HEK293 (cell line): ENCODE measurements at regions not wholly inside any gene's neighbourhood (a gene's known extent, or its start where the extent isn't known, plus 50 kb on each side); places are given as distances from the start of the nearest gene placed in this dataset.

Experiments
- CTCF ChIA-PET: fragments of 350-600 bp; formaldehyde crosslinking; extraction: SDS; loops from one replicate; lab custom pipeline; 2021; ENCODE audit warnings: antibody characterized with exemption; lab: Yijun Ruan, JAX
- POLR2A ChIA-PET: fragments of 300-600 bp; formaldehyde crosslinking; extraction: SDS; loops from one replicate; lab custom pipeline; 2020; ENCODE audit warnings: antibody characterized with exemption, inconsistent platforms; lab: Yijun Ruan, JAX
- H3K27ac ChIP-seq: fragments of 200-500 bp; sonication (Bioruptor generic); 2 replicates; pipeline ENCODE4 v1.5.1; 2014; ENCODE audit warnings: low read depth, low read length, control low read depth, inconsistent platforms; ENCODE audit errors: extremely low read depth
- H3K36me3 ChIP-seq, 2 experiments: fragments of 200-500 bp in 1 of 2; sonication (Bioruptor generic) in 1 of 2; 1 replicate in 1 of 2; 2 replicates in 1 of 2; pipeline ENCODE4 v1.5.1; 2014 to 2017; ENCODE audit warnings: inconsistent platforms in 2 of 2, low read length in 2 of 2; ENCODE audit not compliant: control insufficient read depth in 2 of 2, insufficient read depth in 1 of 2
- H3K4me1 ChIP-seq: fragments of 200-500 bp; sonication (Bioruptor generic); 2 replicates; pipeline ENCODE4 v1.5.1; 2014; ENCODE audit warnings: mild to moderate bottlenecking, low read length, inconsistent platforms; ENCODE audit not compliant: control insufficient read depth, insufficient read depth
- H3K4me3 ChIP-seq: 2 replicates; pipeline ENCODE4 v1.5.1; 2011; ENCODE audit warnings: low read depth, mild to moderate bottlenecking, control low read depth, low read length, moderate library complexity
- H3K9me3 ChIP-seq: fragments of 200-500 bp; sonication (Bioruptor generic); 2 replicates; pipeline ENCODE4 v1.5.1; 2014; ENCODE audit warnings: low read depth, low read length, inconsistent platforms; ENCODE audit not compliant: control insufficient read depth, insufficient read depth
- ATF2 ChIP-seq: fragments of 450-650 bp; formaldehyde crosslinking; IDR thresholded peaks from 2 replicates; pipeline ENCODE4 v1.5.1; 2016; ENCODE audit warnings: missing biosample characterization, missing genetic modification characterization, low read depth
- HOXA7 ChIP-seq: sonication (generic); formaldehyde crosslinking; IDR thresholded peaks from 2 replicates; pipeline ENCODE4 v1.8.1; 2022; ENCODE audit warnings: missing genetic modification reagents, borderline replicate concordance
- HOXD13 ChIP-seq: sonication (generic); formaldehyde crosslinking; IDR thresholded peaks from 2 replicates; pipeline ENCODE4 v1.8.0; 2022; ENCODE audit warnings: missing genetic modification reagents, borderline replicate concordance
- KLF16 ChIP-seq: fragments of 450-650 bp; formaldehyde crosslinking; IDR thresholded peaks from 2 replicates; pipeline ENCODE4 v1.5.1; 2017; ENCODE audit warnings: missing biosample characterization, missing genetic modification characterization
- MYNN ChIP-seq: fragments of 450-650 bp; formaldehyde crosslinking; IDR thresholded peaks from 2 replicates; pipeline ENCODE4 v1.5.1; 2016; ENCODE audit warnings: missing biosample characterization, missing genetic modification characterization, borderline replicate concordance
- MZF1 ChIP-seq: fragments of 450-650 bp; formaldehyde crosslinking; IDR thresholded peaks from 2 replicates; pipeline ENCODE4 v1.5.1; 2017; ENCODE audit warnings: missing biosample characterization, missing genetic modification characterization, borderline replicate concordance
- ZBTB8A ChIP-seq: fragments of 450-650 bp; formaldehyde crosslinking; IDR thresholded peaks from 2 replicates; pipeline ENCODE4 v1.5.1; 2016; ENCODE audit warnings: missing biosample characterization, missing genetic modification characterization
- ZFP69B ChIP-seq: fragments of 450-650 bp; formaldehyde crosslinking; IDR thresholded peaks from 2 replicates; pipeline ENCODE4 v1.5.1; 2016; ENCODE audit warnings: missing biosample characterization, missing genetic modification characterization
- ZNF169 ChIP-seq: fragments of 450-650 bp; formaldehyde crosslinking; IDR thresholded peaks from 2 replicates; pipeline ENCODE4 v1.5.1; 2016; ENCODE audit warnings: missing biosample characterization, missing genetic modification characterization
- ZNF175 ChIP-seq: fragments of 450-650 bp; formaldehyde crosslinking; IDR thresholded peaks from 2 replicates; pipeline ENCODE4 v1.5.1; 2016; ENCODE audit warnings: missing biosample characterization, missing genetic modification characterization
- ZNF19 ChIP-seq: fragments of 450-650 bp; formaldehyde crosslinking; IDR thresholded peaks from 2 replicates; pipeline ENCODE4; 2016; ENCODE audit warnings: missing biosample characterization, missing genetic modification characterization, low read depth
- ZNF221 ChIP-seq: fragments of 450-650 bp; formaldehyde crosslinking; IDR thresholded peaks from 2 replicates; pipeline ENCODE4 v1.5.1; 2017; ENCODE audit warnings: missing biosample characterization, missing genetic modification characterization, borderline replicate concordance
- ZNF391 ChIP-seq: fragments of 450-650 bp; formaldehyde crosslinking; IDR thresholded peaks from 2 replicates; pipeline ENCODE4 v1.5.1; 2016; ENCODE audit warnings: low read depth, missing biosample characterization, missing genetic modification characterization, borderline replicate concordance
- ZNF513 ChIP-seq: fragments of 450-650 bp; IDR thresholded peaks from 2 replicates; pipeline ENCODE4 v1.5.1; 2018; ENCODE audit warnings: missing biosample characterization, missing genetic modification characterization
- ZNF560 ChIP-seq: fragments of 450-650 bp; formaldehyde crosslinking; IDR thresholded peaks from 2 replicates; pipeline ENCODE4 v1.5.1; 2017; ENCODE audit warnings: missing biosample characterization, missing genetic modification characterization, borderline replicate concordance
- ZNF585B ChIP-seq: fragments of 450-650 bp; formaldehyde crosslinking; IDR thresholded peaks from 2 replicates; pipeline ENCODE4 v1.5.1; 2016; ENCODE audit warnings: missing biosample characterization, missing genetic modification characterization
- ZNF610 ChIP-seq: fragments of 450-650 bp; formaldehyde crosslinking; IDR thresholded peaks from 2 replicates; pipeline ENCODE4 v1.5.1; 2016; ENCODE audit warnings: missing biosample characterization, missing genetic modification characterization, borderline replicate concordance
- ZNF791 ChIP-seq: fragments of 450-650 bp; formaldehyde crosslinking; IDR thresholded peaks from 2 replicates; pipeline ENCODE4 v1.5.1; 2016; ENCODE audit warnings: missing biosample characterization, missing genetic modification characterization
- ZNF830 ChIP-seq: fragments of 450-650 bp; IDR thresholded peaks from 2 replicates; pipeline ENCODE4 v1.5.0; 2018; ENCODE audit warnings: missing biosample characterization, missing genetic modification characterization, low read depth, mild to moderate bottlenecking, moderate library complexity

- TF ChIP-seq ZBTB8A (no peak), HOXA7 (CRISPR knock-in tag) (no peak), ZNF560 (tag by site-specific recombination) (no peak)
Observed at GRCh38 chr16:59696495-59696894, 962.4 kb upstream of the GOT2 start (continued).

- TF ChIP-seq MZF1 (no peak), ZNF513 (tag by site-specific recombination) (no peak), ZNF169 (tag by site-specific recombination) (no peak), ZNF175 (tag by site-specific recombination) (no peak)
- Histone ChIP-seq H3K36me3 (no peaks in the 10 kb centered on the region), H3K4me3 (no peak overlapping the region), H3K9me3 (no peaks in the 10 kb centered on the region), H3K27ac (no peak overlapping the region), H3K4me1 (no peaks in the 10 kb centered on the region)
- ChIA-PET POLR2A (no interaction called here), CTCF (no interaction called here)
Observed at GRCh38 chr16:59690216-59690615, 956.1 kb upstream of the GOT2 start.

GRCh38 chr16:59688006-59688405 is 953.9 kb upstream of the GOT2 start:
- Histone ChIP-seq H3K4me1 (no peaks in the 10 kb centered on the region), H3K27ac (no peak overlapping the region)
- CTCF ChIA-PET: no interaction called here
- TF ChIP-seq ZNF19 (tag by site-specific recombination) (no peak), ZNF791 (tag by site-specific recombination) (no peak), ZNF830 (tag by site-specific recombination) (no peak), MYNN (no peak), HOXD13 (no peak), ATF2 (tag by site-specific recombination) (no peak), ZNF610 (no peak), KLF16 (tag by site-specific recombination) (no peak), ZNF391 (tag by site-specific recombination) (no peak)
- TF ChIP-seq, all 188 proteins: peak for 0
- H3K9me3 ChIP-seq: no peaks in the 10 kb centered on the region
- H3K36me3 ChIP-seq: no peaks in the 10 kb centered on the region
- no peak overlapping the region for H3K4me3 ChIP-seq
- POLR2A ChIA-PET: no interaction called here

GRCh38 chr16:59686405-59686804 is 952.3 kb upstream of the GOT2 start:
- H3K4me1 ChIP-seq: no peaks in the 10 kb centered on the region
- H3K4me3 ChIP-seq: no peak overlapping the region
- ChIA-PET POLR2A (no interaction called here), CTCF (no interaction called here)
- no peaks in the 10 kb centered on the region for H3K36me3 ChIP-seq
- no peaks in the 10 kb centered on the region for H3K9me3 ChIP-seq
- TF ChIP-seq ZFP69B (tag by site-specific recombination): no peak
- TF ChIP-seq ZNF221 (tag by site-specific recombination): no peak
- TF ChIP-seq ZNF585B (tag by site-specific recombination): peak; percentile 76
- H3K27ac ChIP-seq: no peak overlapping the region
